ENCODE measurements at regions not wholly inside any gene's neighbourhood (a gene's known extent, or its start where the extent isn't known, plus 50 kb on each side); places are given as distances from the start of the nearest gene placed in this dataset.

GRCh38 chr9:117511852-117512481, 97.1 kb upstream of the ASTN2 start:
- CTCF ChIA-PET, result interaction anchor here (1.2 kb wide), 1 partner anchor 17 kb away, joined by 3 read pairs; no protein-coding TSS in a partner anchor
- POLR2A ChIA-PET (ENCODE audit: low non-redundant PET), result no interaction called here

GRCh38 chr9:117496307-117496706, 81.5 kb upstream of the ASTN2 start:
- no peak for DNase-seq (ENCODE audit: low spot score)
- ChIA-PET CTCF (interaction anchor here (1.4 kb wide), 1 partner anchor 15 kb away, joined by 3 read pairs; no protein-coding TSS in a partner anchor), POLR2A (ENCODE audit: low non-redundant PET) (no interaction called here)

More at GRCh38 chr9:117511852-117512481, 97.1 kb upstream of the ASTN2 start:
- no peak overlapping the region for H3K27ac ChIP-seq
- no peak for DNase-seq (ENCODE audit: low spot score)
- no peak for TF ChIP-seq CTCF (conservative IDR thresholded peaks at IDR 0.05; ENCODE audit: low read depth)

GRCh38 chr9:117494401-117495090, 79.7 kb upstream of the ASTN2 start:
- no peak for TF ChIP-seq CTCF (conservative IDR thresholded peaks at IDR 0.05; ENCODE audit: low read depth)
- no peak for DNase-seq (ENCODE audit: low spot score)
- POLR2A ChIA-PET (ENCODE audit: low non-redundant PET), result no interaction called here
- no peak overlapping the region for H3K27ac ChIP-seq
- CTCF ChIA-PET, result interaction anchor here (0.6 to 1.4 kb wide), 2 partner anchors 17 to 452 kb away, joined by 3 to 4 read pairs; no protein-coding TSS in a partner anchor

More at GRCh38 chr9:117496307-117496706, 81.5 kb upstream of the ASTN2 start:
- no peak for TF ChIP-seq CTCF (conservative IDR thresholded peaks at IDR 0.05; ENCODE audit: low read depth)
- no peak overlapping the region for H3K27ac ChIP-seq

GRCh38 chr9:117492476-117492875, 77.6 kb upstream of the ASTN2 start:
- no peak for TF ChIP-seq CTCF (conservative IDR thresholded peaks at IDR 0.05; ENCODE audit: low read depth)
- no peak overlapping the region for H3K27ac ChIP-seq
- ChIA-PET CTCF (interaction anchor here (0.6 kb wide), 1 partner anchor 973 kb away, joined by 3 read pairs; no protein-coding TSS in a partner anchor), POLR2A (ENCODE audit: low non-redundant PET) (no interaction called here)
- DNase-seq (ENCODE audit: low spot score), result no peak

- no peak overlapping the region for H3K27ac ChIP-seq
- no peak for TF ChIP-seq CTCF (conservative IDR thresholded peaks at IDR 0.05; ENCODE audit: low read depth)
- DNase-seq (ENCODE audit: low spot score), result no peak
- POLR2A ChIA-PET (ENCODE audit: low non-redundant PET), result no interaction called here
- CTCF ChIA-PET, result no interaction called here
Measured at GRCh38 chr9:117491491-117491890, 76.6 kb upstream of the ASTN2 start.

GRCh38 chr9:117490199-117490598, 75.3 kb upstream of the ASTN2 start:
- no peak for DNase-seq (ENCODE audit: low spot score)
- POLR2A ChIA-PET (ENCODE audit: low non-redundant PET), result no interaction called here
- CTCF ChIA-PET, result no interaction called here
- no peak overlapping the region for H3K27ac ChIP-seq
- TF ChIP-seq CTCF (conservative IDR thresholded peaks at IDR 0.05; ENCODE audit: low read depth), result no peak
